Neural cell (in vitro differentiated cells): ENCODE measurements at regions not wholly inside any gene's neighbourhood (a gene's known extent, or its start where the extent isn't known, plus 50 kb on each side); places are given as distances from the start of the nearest gene placed in this dataset.
"Not testable (repeated sequence)": the region's sequence is repeated elsewhere in the genome, so short reads cannot be mapped to it uniquely, and the experiment has no call there.

Experiments
- H2AFZ ChIP-seq: fragments of 200-600, 300-800 bp; sonication (generic), shearing (Covaris generic); 2 replicates; pipeline ENCODE4 v1.6.0; 2014; ENCODE audit warnings: low read depth, mild to moderate bottlenecking, antibody characterized with exemption, low read length, moderate library complexity
- H3F3A ChIP-seq: fragments of 200-600 bp; shearing (Covaris generic); 2 replicates; pipeline ENCODE4 v1.6.1; 2016; ENCODE audit warnings: mild to moderate bottlenecking, moderate library complexity, mixed read lengths, antibody characterized with exemption, low read length; ENCODE audit not compliant: insufficient read depth, poor library complexity, severe bottlenecking
- H3K27ac ChIP-seq: fragments of 200-600, 300-800 bp; sonication (generic), shearing (Covaris generic); 2 replicates; pipeline ENCODE4 v1.5.1; 2014; ENCODE audit warnings: mild to moderate bottlenecking, low read length, moderate library complexity
- H3K27me3 ChIP-seq: fragments of 300-800, 200-600 bp; sonication (generic), shearing (Covaris generic); 2 replicates; pipeline ENCODE4 v1.6.0; 2014; ENCODE audit warnings: mild to moderate bottlenecking, low read depth, low read length, moderate library complexity; ENCODE audit not compliant: insufficient read depth
- H3K36me3 ChIP-seq: fragments of 300-800, 200-600 bp; sonication (generic), shearing (Covaris generic); 2 replicates; pipeline ENCODE4 v1.5.1; 2014; ENCODE audit warnings: mild to moderate bottlenecking, antibody characterized with exemption, low read length, moderate library complexity; ENCODE audit not compliant: insufficient read depth
- H3K4me2 ChIP-seq: fragments of 300-800, 200-600 bp; sonication (generic), shearing (Covaris generic); 2 replicates; pipeline ENCODE4 v1.6.0; 2014; ENCODE audit warnings: mild to moderate bottlenecking, low read length
- H3K4me3 ChIP-seq: fragments of 300-800, 200-600 bp; sonication (generic), shearing (Covaris generic); 2 replicates; pipeline ENCODE4 v1.5.1; 2014; ENCODE audit warnings: mild to moderate bottlenecking, low read length, moderate library complexity
- H3K79me2 ChIP-seq: fragments of 200-600 bp; shearing (Covaris generic); replicated peaks from 2 replicates; pipeline ENCODE4 v1.6.0; 2014; ENCODE audit warnings: mild to moderate bottlenecking, low read length, moderate library complexity; ENCODE audit not compliant: insufficient read depth
- H3K9ac ChIP-seq: fragments of 300-800, 200-600 bp; sonication (generic), shearing (Covaris generic); 2 replicates; pipeline ENCODE4 v1.6.1; 2016; ENCODE audit warnings: mild to moderate bottlenecking, low read length, mixed read lengths
- H3K9me2 ChIP-seq: fragments of 200-600 bp; shearing (Covaris generic); 2 replicates; pipeline ENCODE4 v1.6.1; 2016; ENCODE audit warnings: mild to moderate bottlenecking, low read length, mixed read lengths; ENCODE audit not compliant: insufficient read depth
- H3K9me3 ChIP-seq: fragments of 200-600, 300-800 bp; sonication (generic), shearing (Covaris generic); 2 replicates; pipeline ENCODE4 v1.6.1; 2016; ENCODE audit warnings: mild to moderate bottlenecking, mixed run types, low read length, moderate library complexity, mixed read lengths
- H4K20me1 ChIP-seq: fragments of 200-600 bp; shearing (Covaris generic); 2 replicates; pipeline ENCODE4 v1.6.1; 2016; ENCODE audit warnings: mild to moderate bottlenecking, mixed run types; ENCODE audit not compliant: insufficient read depth
- EP300 ChIP-seq: fragments of 450-650 bp; conservative IDR thresholded peaks from 2 replicates; pipeline ENCODE4 v1.6.1; 2014; ENCODE audit warnings: antibody characterized with exemption, mild to moderate bottlenecking, moderate library complexity; ENCODE audit not compliant: poor library complexity, severe bottlenecking
- EZH2 ChIP-seq: fragments of 200-600, 300-800 bp; shearing (Covaris generic), sonication (generic); IDR thresholded peaks from 2 replicates; pipeline ENCODE4 v1.6.1; 2014; ENCODE audit warnings: antibody characterized with exemption, low read length, borderline replicate concordance, mild to moderate bottlenecking; ENCODE audit not compliant: insufficient read depth, poor library complexity, severe bottlenecking
- MXI1 ChIP-seq: fragments of 450-650 bp; conservative IDR thresholded peaks from 2 replicates; pipeline ENCODE4 v1.6.1; 2014; ENCODE audit warnings: antibody characterized with exemption, mild to moderate bottlenecking; ENCODE audit not compliant: poor library complexity, severe bottlenecking
- POLR2AphosphoS5 ChIP-seq: IDR thresholded peaks from 2 replicates; pipeline ENCODE4 v1.6.1; 2012
- RAD21 ChIP-seq: fragments of 450-650 bp; conservative IDR thresholded peaks from 2 replicates; pipeline ENCODE4 v1.6.1; 2014; ENCODE audit warnings: antibody characterized with exemption, mild to moderate bottlenecking, moderate library complexity
- REST ChIP-seq: IDR thresholded peaks from 2 replicates; pipeline ENCODE4 v1.6.1; 2012; ENCODE audit warnings: borderline replicate concordance
- SMC3 ChIP-seq: fragments of 450-650 bp; conservative IDR thresholded peaks from 2 replicates; pipeline ENCODE4 v1.6.1; 2014; ENCODE audit warnings: antibody characterized with exemption, mild to moderate bottlenecking, moderate library complexity; ENCODE audit not compliant: poor library complexity
- TAF1 ChIP-seq: IDR thresholded peaks from 2 replicates; pipeline ENCODE4 v1.6.1; 2012; ENCODE audit warnings: low read depth
- TF ChIP-seq, protein P1 (sequence below): fragments of 450-650 bp; IDR thresholded peaks from 2 replicates; pipeline ENCODE4 v1.5.1; 2014; ENCODE audit warnings: antibody characterized with exemption, mild to moderate bottlenecking, moderate library complexity; ENCODE audit not compliant: poor library complexity, severe bottlenecking

GRCh38 chrX:98231003-98231402 is 1347.3 kb downstream of the RPA4 start:
- Histone ChIP-seq H3K27me3 (no peaks in the 10 kb centered on the region), H2AFZ (no peak overlapping the region), H3K4me3 (no peak overlapping the region), H3K9ac (no peak overlapping the region), H3K9me3 (no peaks in the 10 kb centered on the region), H3K4me2 (no peak overlapping the region), H3F3A (no peaks in the 10 kb centered on the region), H4K20me1 (no peaks in the 10 kb centered on the region), H3K27ac (no peak overlapping the region), H3K79me2 (no peaks in the 10 kb centered on the region), H3K9me2 (no peaks in the 10 kb centered on the region), H3K36me3 (no peaks in the 10 kb centered on the region)
- no peak for TF ChIP-seq EZH2
- TF ChIP-seq, protein P1, sequence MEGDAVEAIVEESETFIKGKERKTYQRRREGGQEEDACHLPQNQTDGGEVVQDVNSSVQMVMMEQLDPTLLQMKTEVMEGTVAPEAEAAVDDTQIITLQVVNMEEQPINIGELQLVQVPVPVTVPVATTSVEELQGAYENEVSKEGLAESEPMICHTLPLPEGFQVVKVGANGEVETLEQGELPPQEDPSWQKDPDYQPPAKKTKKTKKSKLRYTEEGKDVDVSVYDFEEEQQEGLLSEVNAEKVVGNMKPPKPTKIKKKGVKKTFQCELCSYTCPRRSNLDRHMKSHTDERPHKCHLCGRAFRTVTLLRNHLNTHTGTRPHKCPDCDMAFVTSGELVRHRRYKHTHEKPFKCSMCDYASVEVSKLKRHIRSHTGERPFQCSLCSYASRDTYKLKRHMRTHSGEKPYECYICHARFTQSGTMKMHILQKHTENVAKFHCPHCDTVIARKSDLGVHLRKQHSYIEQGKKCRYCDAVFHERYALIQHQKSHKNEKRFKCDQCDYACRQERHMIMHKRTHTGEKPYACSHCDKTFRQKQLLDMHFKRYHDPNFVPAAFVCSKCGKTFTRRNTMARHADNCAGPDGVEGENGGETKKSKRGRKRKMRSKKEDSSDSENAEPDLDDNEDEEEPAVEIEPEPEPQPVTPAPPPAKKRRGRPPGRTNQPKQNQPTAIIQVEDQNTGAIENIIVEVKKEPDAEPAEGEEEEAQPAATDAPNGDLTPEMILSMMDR: no peak
- TF ChIP-seq RAD21: no peak
- TF ChIP-seq EP300: no peak
- TF ChIP-seq REST: no peak
- no peak for TF ChIP-seq POLR2AphosphoS5
- TF ChIP-seq TAF1: no peak
- no peak for TF ChIP-seq SMC3
- no peak for TF ChIP-seq MXI1

- H3F3A ChIP-seq, H4K20me1 ChIP-seq, H3K36me3 ChIP-seq, H3K9me2 ChIP-seq, H3K27ac ChIP-seq, H2AFZ ChIP-seq, H3K27me3 ChIP-seq, H3K79me2 ChIP-seq, H3K4me3 ChIP-seq, H3K4me2 ChIP-seq, H3K9me3 ChIP-seq, H3K9ac ChIP-seq: not testable (repeated sequence)
Observed at GRCh38 chrX:98240061-98240460, 1356.4 kb downstream of the RPA4 start.

DNA sequence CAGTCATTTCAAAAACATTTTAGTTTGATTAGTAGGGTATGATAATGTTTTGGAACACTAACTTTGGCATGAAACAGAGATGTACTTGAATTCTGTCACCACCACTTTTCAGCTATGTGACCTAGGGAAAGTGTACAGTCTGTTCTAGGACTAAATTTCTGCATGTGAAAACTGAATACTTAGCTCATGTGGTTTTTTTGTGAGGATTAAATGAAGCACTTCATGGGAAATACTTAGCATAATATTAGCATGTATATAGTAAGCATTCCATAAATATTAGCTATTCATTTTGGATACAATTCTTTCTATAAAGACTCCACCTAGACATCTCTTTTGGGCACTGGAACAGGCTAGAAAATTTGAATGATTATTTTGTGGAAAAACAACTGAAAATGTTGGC is 1379.4 kb downstream of the RPA4 start:
- no peak overlapping the region for H3K4me3 ChIP-seq
- no peaks in the 10 kb centered on the region for H3K79me2 ChIP-seq
- H4K20me1 ChIP-seq: no peaks in the 10 kb centered on the region
- TF ChIP-seq POLR2AphosphoS5: no peak
- TF ChIP-seq, protein P1: no peak
- H3K9me3 ChIP-seq: no peaks in the 10 kb centered on the region
- H3K4me2 ChIP-seq: no peak overlapping the region
- no peaks in the 10 kb centered on the region for H3K9me2 ChIP-seq
- H3K9ac ChIP-seq: no peak overlapping the region
- H3F3A ChIP-seq: no peaks in the 10 kb centered on the region
- no peaks in the 10 kb centered on the region for H3K36me3 ChIP-seq
- no peak overlapping the region for H2AFZ ChIP-seq
- no peak overlapping the region for H3K27ac ChIP-seq
- H3K27me3 ChIP-seq: no peaks in the 10 kb centered on the region
